ENCODE measurements at regions not wholly inside any gene's neighbourhood (a gene's known extent, or its start where the extent isn't known, plus 50 kb on each side); places are given as distances from the start of the nearest gene placed in this dataset.

GRCh38 chr1:30656171-30656940, 67.0 kb downstream of the MATN1 start:
- TF ChIP-seq, protein P1, sequence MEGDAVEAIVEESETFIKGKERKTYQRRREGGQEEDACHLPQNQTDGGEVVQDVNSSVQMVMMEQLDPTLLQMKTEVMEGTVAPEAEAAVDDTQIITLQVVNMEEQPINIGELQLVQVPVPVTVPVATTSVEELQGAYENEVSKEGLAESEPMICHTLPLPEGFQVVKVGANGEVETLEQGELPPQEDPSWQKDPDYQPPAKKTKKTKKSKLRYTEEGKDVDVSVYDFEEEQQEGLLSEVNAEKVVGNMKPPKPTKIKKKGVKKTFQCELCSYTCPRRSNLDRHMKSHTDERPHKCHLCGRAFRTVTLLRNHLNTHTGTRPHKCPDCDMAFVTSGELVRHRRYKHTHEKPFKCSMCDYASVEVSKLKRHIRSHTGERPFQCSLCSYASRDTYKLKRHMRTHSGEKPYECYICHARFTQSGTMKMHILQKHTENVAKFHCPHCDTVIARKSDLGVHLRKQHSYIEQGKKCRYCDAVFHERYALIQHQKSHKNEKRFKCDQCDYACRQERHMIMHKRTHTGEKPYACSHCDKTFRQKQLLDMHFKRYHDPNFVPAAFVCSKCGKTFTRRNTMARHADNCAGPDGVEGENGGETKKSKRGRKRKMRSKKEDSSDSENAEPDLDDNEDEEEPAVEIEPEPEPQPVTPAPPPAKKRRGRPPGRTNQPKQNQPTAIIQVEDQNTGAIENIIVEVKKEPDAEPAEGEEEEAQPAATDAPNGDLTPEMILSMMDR (IDR thresholded peaks at IDR 0.05; ENCODE audit: insufficient read depth, low read depth, low read length), result no peak
- no peak for TF ChIP-seq EZH2 (IDR thresholded peaks at IDR 0.05; ENCODE audit: insufficient read depth, low read length)
